NCI-H460 (cell line): ENCODE measurements at regions not wholly inside any gene's neighbourhood (a gene's known extent, or its start where the extent isn't known, plus 50 kb on each side); places are given as distances from the start of the nearest gene placed in this dataset.

Experiments
- DNase-seq: peaks from one replicate; pipeline ENCODE4 v3.0.0-alpha.2; 2016; ENCODE audit warnings: low read depth; ENCODE audit errors: extremely low read depth

DNA sequence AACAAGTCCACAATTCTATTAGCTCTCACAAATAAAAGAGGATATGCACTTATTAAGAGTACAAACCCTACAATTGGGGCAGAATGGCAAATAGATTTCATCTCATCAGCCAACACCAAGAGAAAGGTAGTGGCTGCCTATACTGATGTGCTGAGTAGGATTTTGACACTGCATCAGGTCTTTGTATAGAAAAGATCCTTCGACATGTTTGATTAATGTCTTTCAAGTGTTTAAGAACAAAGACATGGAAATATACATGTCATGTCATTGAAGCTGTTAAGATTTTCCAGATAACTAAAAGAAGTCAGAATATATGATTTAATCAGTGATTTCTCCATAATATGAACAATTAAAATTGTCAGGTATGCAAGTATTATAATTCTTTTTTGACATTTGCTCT lies 238.7 kb upstream of the GRAMD2B start:
- DNase-seq, result no peak

DNA sequence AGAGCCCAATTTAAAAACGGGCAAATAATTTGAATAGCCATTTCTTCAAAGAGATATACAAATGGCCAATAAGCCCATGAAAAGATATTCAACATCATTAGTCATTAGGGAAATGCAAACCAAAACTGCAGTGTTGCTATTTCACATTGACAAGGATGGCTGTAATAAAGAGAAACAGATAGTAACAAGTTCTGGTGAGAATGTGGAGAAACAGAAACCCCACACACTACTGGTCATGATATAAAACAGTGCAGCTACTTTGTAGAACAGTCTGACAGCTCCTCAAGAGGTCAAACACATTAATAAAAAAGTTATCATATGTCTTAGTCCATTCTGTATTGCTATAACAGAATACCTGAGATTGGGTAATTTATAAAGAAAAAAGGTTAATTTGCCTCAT lies 237.0 kb upstream of the GRAMD2B start:
- no peak for DNase-seq

GRCh38 chr5:126188804-126189203 lies 234.4 kb upstream of the GRAMD2B start:
- no peak for DNase-seq

DNA sequence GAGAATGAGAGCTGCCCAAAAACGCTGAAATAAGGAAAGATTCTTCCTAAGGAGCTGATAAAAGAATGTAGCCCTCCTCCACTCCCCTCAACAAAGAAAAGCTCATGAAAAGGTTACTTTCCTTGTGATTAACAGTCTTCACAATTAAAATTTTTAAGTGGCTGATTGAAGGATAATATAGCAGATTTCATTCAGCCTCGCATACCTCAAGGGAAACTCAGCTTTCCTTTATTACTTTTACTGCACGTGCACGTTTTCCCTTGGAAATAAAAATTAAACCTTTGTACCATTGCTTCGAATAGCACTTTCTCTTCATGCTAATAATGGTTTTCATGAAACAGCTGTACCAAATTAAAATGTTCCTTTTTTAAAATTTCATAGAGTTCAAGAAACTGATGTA lies 234.0 kb upstream of the GRAMD2B start:
- DNase-seq, result no peak

DNA sequence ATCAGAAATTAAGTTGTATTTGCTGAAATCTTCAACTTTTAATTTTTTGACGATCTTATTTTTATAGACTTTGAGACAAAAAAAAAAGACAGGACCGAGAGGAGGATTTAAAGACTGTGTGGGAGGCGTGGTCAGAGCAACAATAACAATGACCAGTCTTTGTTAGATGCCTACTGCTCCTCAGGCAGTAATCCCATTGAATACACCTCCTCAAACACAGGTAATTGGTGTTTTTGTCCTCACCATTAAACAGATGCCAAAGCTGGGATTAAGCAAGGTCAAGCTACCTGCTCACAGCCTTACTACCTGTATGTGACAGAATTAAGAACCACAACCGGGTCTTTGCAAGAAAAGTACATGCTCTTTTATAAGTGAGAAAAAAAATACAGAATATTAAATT lies 233.3 kb upstream of the GRAMD2B start:
- DNase-seq, result no peak

DNA sequence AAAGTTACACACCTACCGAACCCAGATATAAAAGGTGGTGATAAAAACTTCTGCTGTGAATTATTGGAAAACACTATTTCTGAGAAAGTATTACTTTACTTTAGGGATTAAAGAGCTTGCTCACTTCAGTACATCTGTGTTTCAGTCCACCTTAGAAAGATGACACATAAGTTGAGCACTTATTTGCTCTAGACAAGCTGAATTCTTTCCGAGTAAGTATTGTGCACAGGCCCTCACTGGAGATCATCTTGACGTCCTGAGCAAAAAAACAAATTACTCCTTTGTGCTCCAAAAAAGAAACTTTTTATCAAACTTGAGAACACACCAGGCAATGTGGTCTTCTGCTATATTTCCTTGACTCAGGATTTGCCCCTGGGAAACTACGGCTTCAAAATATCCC lies 231.0 kb upstream of the GRAMD2B start:
- DNase-seq, result no peak

DNA sequence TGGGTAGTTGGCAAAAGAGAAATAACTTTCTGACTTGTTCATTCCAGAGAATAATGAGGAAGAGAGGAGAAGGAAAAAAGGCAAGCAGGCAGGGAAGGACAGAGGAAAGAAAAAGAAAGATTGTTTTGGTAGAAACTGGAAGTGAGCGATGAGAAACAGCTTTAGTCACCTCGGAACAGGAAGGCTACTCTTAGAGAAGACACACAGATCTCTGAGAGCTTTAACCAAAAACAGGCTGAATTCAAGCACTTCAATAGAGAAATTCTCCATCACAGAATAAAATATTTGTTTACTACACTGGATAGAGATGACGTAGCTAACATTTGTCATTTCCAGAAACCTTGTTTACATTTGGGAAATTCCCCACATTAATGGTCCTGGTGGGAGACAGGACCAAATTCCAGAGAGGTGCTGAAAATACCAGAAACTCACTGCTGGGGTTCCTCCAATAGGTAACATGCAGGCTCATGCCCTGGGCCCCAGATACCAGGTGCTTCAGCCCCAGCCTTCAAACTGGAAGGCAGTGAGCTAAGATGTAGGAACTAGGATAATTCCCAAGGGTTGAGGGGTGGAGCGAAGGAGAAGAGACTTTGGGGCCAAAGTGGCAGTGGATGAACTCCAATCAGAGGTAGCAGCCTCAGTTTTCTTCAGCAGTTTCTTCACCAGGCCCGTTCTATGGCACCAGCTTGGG lies 227.7 kb upstream of the GRAMD2B start:
- no peak for DNase-seq

DNA sequence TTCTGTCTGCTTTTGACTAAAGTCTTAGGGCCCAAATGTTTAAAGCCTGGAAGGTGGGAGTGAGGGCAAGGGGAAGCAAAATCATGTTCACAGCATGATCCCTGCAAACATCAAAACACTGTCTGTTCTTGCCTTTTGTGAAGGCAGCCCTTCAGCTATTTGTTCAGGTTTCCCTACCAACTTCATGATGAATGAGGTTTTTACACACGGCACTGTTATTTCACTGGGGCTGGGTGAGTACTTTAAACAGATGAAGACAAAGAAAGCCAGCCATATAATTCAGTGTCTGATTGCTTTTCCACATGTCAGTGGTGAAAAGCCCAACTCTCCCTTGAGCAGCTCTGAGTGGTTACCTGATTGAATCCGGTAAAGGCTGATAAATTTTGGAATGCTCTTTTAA lies 224.7 kb upstream of the GRAMD2B start:
- DNase-seq, result no peak

GRCh38 chr5:126199467-126199866 lies 223.7 kb upstream of the GRAMD2B start:
- DNase-seq, result no peak

GRCh38 chr5:126208691-126209090 lies 214.5 kb upstream of the GRAMD2B start:
- no peak for DNase-seq

DNA sequence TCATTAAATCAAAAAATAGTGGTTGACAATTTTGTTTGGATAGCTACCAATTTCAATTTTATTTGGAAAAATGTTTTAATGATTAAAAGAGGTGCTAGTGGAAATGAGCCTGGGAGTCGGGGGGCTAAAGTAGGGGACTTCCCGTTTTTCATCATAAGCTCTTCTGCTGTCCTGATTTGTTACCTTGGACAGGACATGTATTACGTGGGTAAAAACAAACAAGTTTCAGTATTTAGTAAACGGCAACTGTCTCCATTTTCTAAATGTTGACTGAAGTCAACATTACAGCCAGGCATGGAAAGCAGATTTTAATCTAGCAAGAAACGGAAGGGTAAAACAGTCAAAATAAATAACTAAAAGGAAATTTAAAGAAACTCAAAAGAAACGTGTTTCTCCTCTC lies 212.3 kb upstream of the GRAMD2B start:
- DNase-seq, result no peak

- DNase-seq, result no peak
These were observed 203.6 kb upstream of the GRAMD2B start for GRCh38 chr5:126219616-126220015.

DNA sequence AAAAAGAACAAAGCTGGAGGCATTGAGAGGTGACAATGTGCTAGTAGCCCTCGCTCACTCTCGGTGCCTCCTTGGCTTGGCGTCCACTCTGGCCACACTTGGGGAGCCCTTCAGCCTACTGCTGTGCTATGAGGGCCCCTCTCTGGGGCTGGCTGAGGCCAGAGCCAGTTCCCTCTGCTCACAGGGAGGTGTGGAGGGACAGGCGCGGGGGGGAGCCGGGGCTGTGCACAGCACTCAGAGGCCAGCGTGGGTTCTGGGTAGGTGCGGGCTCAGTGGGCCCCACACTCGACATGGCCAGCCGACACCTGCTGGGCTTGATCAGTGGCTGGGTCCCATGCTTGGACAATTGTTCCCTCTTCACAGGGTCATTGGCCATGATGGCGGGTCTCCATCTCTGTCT lies 202.5 kb upstream of the GRAMD2B start:
- DNase-seq, result no peak

DNA sequence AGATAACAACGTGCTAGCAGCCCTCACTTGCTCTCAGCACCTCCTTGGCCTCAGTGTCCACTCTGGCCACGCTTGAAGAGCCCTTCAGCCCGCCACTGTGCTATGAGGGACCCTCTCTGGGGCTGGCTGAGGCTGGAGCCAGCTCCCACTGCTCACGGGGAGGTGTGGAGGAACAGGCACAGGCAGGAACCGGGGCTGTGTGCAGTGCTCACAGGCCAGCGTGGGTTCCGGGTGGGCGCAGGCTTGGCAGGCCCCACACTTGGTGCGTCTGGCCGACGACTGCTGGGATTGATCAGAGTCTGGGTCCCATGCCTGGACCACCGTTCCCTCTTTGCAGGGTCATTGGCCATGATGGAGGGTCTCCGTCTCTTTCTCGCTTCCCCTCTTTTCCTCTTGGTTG lies 194.3 kb upstream of the GRAMD2B start:
- DNase-seq, result no peak

GRCh38 chr5:126233256-126233655 lies 190.0 kb upstream of the GRAMD2B start:
- no peak for DNase-seq

- DNase-seq, result peak; percentile 18
These were observed 188.5 kb upstream of the GRAMD2B start for GRCh38 chr5:126234563-126235195.

DNA sequence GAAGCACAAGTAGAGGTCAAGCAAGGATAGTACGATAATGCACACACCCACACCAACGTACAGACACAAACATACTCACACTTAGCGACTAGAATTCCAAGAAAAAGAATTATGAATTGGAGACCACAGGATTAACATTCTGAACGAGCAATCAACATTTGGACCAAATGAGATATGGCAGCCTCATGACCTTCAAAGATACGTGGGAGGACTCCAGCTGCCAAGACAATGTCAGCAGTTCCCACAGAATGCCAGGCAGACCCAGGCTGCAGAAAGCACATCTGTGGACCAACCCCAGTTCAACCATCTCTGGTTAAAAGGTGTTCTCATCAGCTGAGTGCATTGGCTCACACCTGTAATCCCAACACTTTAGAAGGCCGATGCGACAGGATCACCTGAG lies 187.6 kb upstream of the GRAMD2B start:
- DNase-seq, result no peak

- no peak for DNase-seq
These were observed 186.2 kb upstream of the GRAMD2B start for GRCh38 chr5:126236994-126237393.

DNA sequence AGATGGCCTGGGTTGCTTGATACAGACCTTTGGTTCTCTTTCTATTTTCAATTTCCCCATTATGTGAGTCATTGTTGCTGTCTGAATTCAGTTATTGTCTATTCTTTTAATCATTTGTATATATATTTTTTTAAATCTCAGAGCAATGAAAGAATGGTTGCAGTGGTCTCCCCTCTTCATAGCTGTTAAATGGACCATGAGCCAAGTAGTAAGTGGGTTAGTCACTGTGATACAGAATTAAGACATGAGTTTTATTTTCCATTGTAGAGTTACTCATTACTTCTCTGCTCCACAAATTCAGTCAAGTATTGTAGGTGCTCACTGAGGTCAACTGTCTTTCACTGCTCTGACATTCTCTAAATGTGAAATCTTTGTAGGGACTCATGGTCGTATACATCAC lies 174.6 kb upstream of the GRAMD2B start:
- no peak for DNase-seq

DNA sequence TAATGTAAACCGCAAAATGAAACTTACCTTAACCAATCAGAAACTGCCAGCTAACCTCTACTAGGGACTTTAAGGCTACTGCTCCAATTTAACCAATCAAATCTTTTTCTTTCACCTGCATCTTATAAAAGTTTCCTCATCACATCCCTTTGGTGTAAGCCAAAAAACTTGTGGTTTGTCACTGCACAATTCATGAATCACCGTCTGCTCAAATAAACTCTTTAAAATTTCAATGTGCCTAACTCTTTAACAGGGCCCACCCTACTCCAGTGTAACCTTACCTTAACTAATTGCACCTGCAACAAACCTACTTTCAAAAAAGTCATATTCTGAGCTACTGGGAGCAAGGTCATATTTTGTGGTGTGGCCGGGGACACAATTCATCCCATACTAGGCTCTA lies 172.2 kb upstream of the GRAMD2B start:
- no peak for DNase-seq

GRCh38 chr5:126253406-126253805 lies 169.8 kb upstream of the GRAMD2B start:
- DNase-seq, result no peak

- DNase-seq, result no peak
These were observed 159.5 kb upstream of the GRAMD2B start for GRCh38 chr5:126263591-126264184.
